DMS114 treated with DMSO at 0.1 percent for 48 hours (cell line): ENCODE measurements at regions not wholly inside any gene's neighbourhood (a gene's known extent, or its start where the extent isn't known, plus 50 kb on each side); places are given as distances from the start of the nearest gene placed in this dataset.

Experiments used
- DNase-seq: peaks from one replicate; lab custom pipeline; 2025; ENCODE audit not compliant: unreplicated experiment; lab: John Stamatoyannopoulos, UW

- no peak for DNase-seq
Observed at GRCh38 chr3:70803891-70804290, 491.5 kb upstream of the MDFIC2 start.

- DNase-seq: no peak
Observed at GRCh38 chr3:70803319-70803718, 490.9 kb upstream of the MDFIC2 start.

- DNase-seq: no peak
Observed at GRCh38 chr3:70800951-70801350, 488.5 kb upstream of the MDFIC2 start.

GRCh38 chr3:70789878-70790277 is 477.4 kb upstream of the MDFIC2 start:
- no peak for DNase-seq

- DNase-seq: no peak
Observed at GRCh38 chr3:70780790-70781189, 468.4 kb upstream of the MDFIC2 start.

GRCh38 chr3:70779296-70779695 is 466.9 kb upstream of the MDFIC2 start:
- no peak for DNase-seq

GRCh38 chr3:70776081-70776480 is 463.6 kb upstream of the MDFIC2 start:
- DNase-seq: no peak

GRCh38 chr3:70775257-70775656 is 462.8 kb upstream of the MDFIC2 start:
- no peak for DNase-seq

- DNase-seq: no peak
Observed at GRCh38 chr3:70774641-70775040, 462.2 kb upstream of the MDFIC2 start.

GRCh38 chr3:70771426-70772147 is 459.1 kb upstream of the MDFIC2 start:
- no peak for DNase-seq

GRCh38 chr3:70770650-70771049 is 458.2 kb upstream of the MDFIC2 start:
- no peak for DNase-seq

GRCh38 chr3:70766301-70766700 is 453.9 kb upstream of the MDFIC2 start:
- no peak for DNase-seq

- DNase-seq: no peak
Observed at GRCh38 chr3:70763894-70764293, 451.5 kb upstream of the MDFIC2 start.

- no peak for DNase-seq
Observed at GRCh38 chr3:70757658-70758057, 445.2 kb upstream of the MDFIC2 start.

GRCh38 chr3:70755526-70755925 is 443.1 kb upstream of the MDFIC2 start:
- DNase-seq: no peak

GRCh38 chr3:70754314-70754713 is 441.9 kb upstream of the MDFIC2 start:
- DNase-seq: no peak

- DNase-seq: no peak
Observed at GRCh38 chr3:70753572-70753971, 441.1 kb upstream of the MDFIC2 start.

GRCh38 chr3:70752051-70752450 is 439.6 kb upstream of the MDFIC2 start:
- DNase-seq: no peak

- no peak for DNase-seq
Observed at GRCh38 chr3:70749122-70749521, 436.7 kb upstream of the MDFIC2 start.

GRCh38 chr3:70748593-70748992 is 436.2 kb upstream of the MDFIC2 start:
- DNase-seq: no peak

- no peak for DNase-seq
Observed at GRCh38 chr3:70747847-70748246, 435.4 kb upstream of the MDFIC2 start.

GRCh38 chr3:70744536-70744935 is 432.1 kb upstream of the MDFIC2 start:
- no peak for DNase-seq

- DNase-seq: no peak
Observed at GRCh38 chr3:70743754-70744153, 431.3 kb upstream of the MDFIC2 start.
